Tibial nerve (tissue), 4 donors: ENCODE measurements at regions not wholly inside any gene's neighbourhood (a gene's known extent, or its start where the extent isn't known, plus 50 kb on each side); places are given as distances from the start of the nearest gene placed in this dataset.
A peak's percentile ranks its signal among the peaks of the same experiment; 100 is the strongest.

Experiments
- DNase-seq, 2 donors: peaks; one replicate each; pipeline ENCODE4 v3.0.0-alpha.2; 2019; ENCODE audit warnings: low spot score in 2 of 2
- H3K27ac ChIP-seq, 4 donors: fragments of 200-600 bp; sonication (generic) in 3 of 4; one replicate each; pipeline ENCODE4 v1.5.1; 2017 to 2019; ENCODE audit warnings: mild to moderate bottlenecking in 1 of 4
- H3K27me3 ChIP-seq, 2 donors: fragments of 200-600 bp; sonication (generic) in 1 of 2; one replicate each; pipeline versions ENCODE4 v1.5.1 to v1.6.0; 2017 to 2019
- H3K36me3 ChIP-seq, 3 donors: fragments of 200-600 bp; sonication (generic); one replicate each; pipeline ENCODE4 v1.5.1; 2018 to 2019
- H3K4me1 ChIP-seq, 4 donors: fragments of 200-600 bp; sonication (generic) in 3 of 4; one replicate each; pipeline ENCODE4 v1.5.1; 2017 to 2019
- H3K4me3 ChIP-seq, 4 donors: fragments of 200-600 bp; sonication (generic) in 3 of 4; one replicate each; pipeline ENCODE4 v1.5.1; 2017 to 2019; ENCODE audit warnings: mild to moderate bottlenecking in 1 of 4, moderate library complexity in 1 of 4
- H3K9me3 ChIP-seq, 4 donors: fragments of 200-600 bp; sonication (generic) in 3 of 4; one replicate each; pipeline ENCODE4 v1.5.1; 2017 to 2019
- CTCF ChIP-seq, 5 experiments: fragments of 200-600 bp in 3 of 5; fragments of 450-650 bp in 2 of 5; sonication (generic) in 3 of 5; IDR thresholded peaks; one replicate each; pipeline ENCODE4 v1.5.1; 2016 to 2019; ENCODE audit warnings: antibody characterized with exemption in 5 of 5, mild to moderate bottlenecking in 3 of 5, moderate library complexity in 2 of 5
- EP300 ChIP-seq, 2 donors: sonication (generic); formaldehyde crosslinking; IDR thresholded peaks; one replicate each; pipeline ENCODE4 v1.6.1; 2017; ENCODE audit warnings: antibody characterized with exemption in 2 of 2, mild to moderate bottlenecking in 1 of 2
- POLR2A ChIP-seq, 2 donors: fragments of 450-650 bp; IDR thresholded peaks; one replicate each; pipeline ENCODE4 v1.6.1; 2017; ENCODE audit warnings: antibody characterized with exemption in 2 of 2, mild to moderate bottlenecking in 2 of 2, moderate library complexity in 2 of 2
- WGBS, 2 donors: methylation state at CpG; one replicate each; pipeline ENCODE4 v1.1.5; 2018; 5-methylcytosine and 5-hydroxymethylcytosine counted together

GRCh38 chr4:136864604-136865185 is 667.6 kb downstream of the PCDH18 start:
- Histone ChIP-seq H3K4me1 (peaks cover 0 to 13% (median 2%) of the 10 kb centered on the region in 4 donors), H3K36me3 (no peaks in the 10 kb centered on the region), H3K27me3 (no peaks in the 10 kb centered on the region), H3K27ac (no peak overlapping the region), H3K4me3 (no peak overlapping the region), H3K9me3 (no peaks in the 10 kb centered on the region)
- no peak for TF ChIP-seq EP300 (IDR thresholded peaks at IDR 0.05)
- peak in 4 of 5 experiments; percentile 58 to 69 (median 62) for TF ChIP-seq CTCF (IDR thresholded peaks at IDR 0.05)
- WGBS, 2 donors: 3% methylated on average over 2 of the region's 2 CpGs
- DNase-seq: peak in 1 of 2 donors; percentile 78

GRCh38 chr4:136863756-136864155 is 668.5 kb downstream of the PCDH18 start:
- TF ChIP-seq POLR2A (IDR thresholded peaks at IDR 0.05) (no peak), CTCF (IDR thresholded peaks at IDR 0.05) (no peak), EP300 (IDR thresholded peaks at IDR 0.05) (no peak)
- no peaks in the 10 kb centered on the region for H3K36me3 ChIP-seq
- H3K4me1 ChIP-seq: peaks cover 0 to 13% (median 2%) of the 10 kb centered on the region in 4 donors
- WGBS, 2 donors: 27 to 30% methylated on average over 1 of the region's 1 CpG
- H3K4me3 ChIP-seq: no peak overlapping the region
- H3K27ac ChIP-seq: no peak overlapping the region
- no peak for DNase-seq
- no peaks in the 10 kb centered on the region for H3K27me3 ChIP-seq
- no peaks in the 10 kb centered on the region for H3K9me3 ChIP-seq

GRCh38 chr4:136862653-136863052 is 669.6 kb downstream of the PCDH18 start:
- DNase-seq: no peak
- no peak for TF ChIP-seq POLR2A (IDR thresholded peaks at IDR 0.05)
- no peak for TF ChIP-seq EP300 (IDR thresholded peaks at IDR 0.05)
- TF ChIP-seq CTCF (IDR thresholded peaks at IDR 0.05): no peak
- Histone ChIP-seq H3K4me3 (no peak overlapping the region), H3K9me3 (no peaks in the 10 kb centered on the region), H3K27me3 (no peaks in the 10 kb centered on the region), H3K36me3 (no peaks in the 10 kb centered on the region), H3K27ac (no peak overlapping the region), H3K4me1 (peaks cover 0 to 13% (median 2%) of the 10 kb centered on the region in 4 donors)
- WGBS, 2 donors: 79 to 80% methylated on average over 3 of the region's 3 CpGs

GRCh38 chr4:136861091-136861490 is 671.2 kb downstream of the PCDH18 start:
- DNase-seq: no peak
- Histone ChIP-seq H3K4me1 (peaks cover 0 to 13% (median 2%) of the 10 kb centered on the region in 4 donors), H3K27me3 (no peaks in the 10 kb centered on the region), H3K9me3 (no peaks in the 10 kb centered on the region), H3K4me3 (no peak overlapping the region), H3K36me3 (no peaks in the 10 kb centered on the region), H3K27ac (no peak overlapping the region)
- 44 to 50% methylated on average over 2 of the region's 2 CpGs for WGBS, 2 donors
- TF ChIP-seq CTCF (IDR thresholded peaks at IDR 0.05) (no peak), POLR2A (IDR thresholded peaks at IDR 0.05) (no peak), EP300 (IDR thresholded peaks at IDR 0.05) (no peak)

GRCh38 chr4:136858903-136859302 is 673.4 kb downstream of the PCDH18 start:
- Histone ChIP-seq H3K27ac (no peak overlapping the region), H3K27me3 (no peaks in the 10 kb centered on the region), H3K36me3 (no peaks in the 10 kb centered on the region), H3K4me1 (peaks cover 0 to 4% (median 0%) of the 10 kb centered on the region in 4 donors), H3K9me3 (no peaks in the 10 kb centered on the region), H3K4me3 (no peak overlapping the region)
- TF ChIP-seq CTCF (IDR thresholded peaks at IDR 0.05) (no peak), POLR2A (IDR thresholded peaks at IDR 0.05) (no peak), EP300 (IDR thresholded peaks at IDR 0.05) (no peak)
- DNase-seq: no peak
